NCI-H187 (cell line): ENCODE measurements at regions not wholly inside any gene's neighbourhood (a gene's known extent, or its start where the extent isn't known, plus 50 kb on each side); places are given as distances from the start of the nearest gene placed in this dataset.
"Not testable (repeated sequence)": the region's sequence is repeated elsewhere in the genome, so short reads cannot be mapped to it uniquely, and the experiment has no call there.

Experiments used
- DNase-seq, 2 experiments: peaks; one replicate each; lab custom pipeline; 2025; lab: John Stamatoyannopoulos, UW

DNA sequence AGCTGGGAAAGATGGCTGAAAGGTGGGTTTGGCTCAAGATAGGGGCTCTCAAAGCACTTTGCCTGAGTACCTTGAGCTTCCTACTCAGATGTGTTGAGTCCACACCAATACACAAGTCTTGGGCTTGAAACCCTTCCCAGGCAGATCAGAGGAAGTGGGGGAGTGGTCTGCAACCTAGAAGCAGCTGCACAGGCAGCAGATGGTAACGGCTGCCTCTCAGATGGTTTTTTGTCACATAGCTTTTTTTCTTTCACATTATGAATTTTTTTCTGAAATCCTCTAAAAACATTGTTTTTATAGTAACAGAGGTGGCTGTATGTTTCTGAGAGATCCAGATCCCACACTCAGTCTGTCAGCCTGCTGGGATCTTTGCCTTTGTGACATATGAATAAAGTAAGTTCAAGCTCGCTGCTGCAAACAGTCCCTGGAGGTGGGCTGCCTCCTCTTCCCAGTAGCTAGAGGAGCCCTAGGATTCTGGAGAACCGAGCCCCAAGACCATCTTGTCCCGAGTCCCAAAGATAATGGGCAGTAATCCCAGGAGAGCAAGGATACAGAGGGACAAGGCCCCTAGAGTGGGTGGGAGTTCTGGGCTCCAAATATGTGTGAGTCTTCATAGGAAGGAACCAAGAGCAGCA, 97.1 kb upstream of the TOP1 start:
- DNase-seq: no peak

DNA sequence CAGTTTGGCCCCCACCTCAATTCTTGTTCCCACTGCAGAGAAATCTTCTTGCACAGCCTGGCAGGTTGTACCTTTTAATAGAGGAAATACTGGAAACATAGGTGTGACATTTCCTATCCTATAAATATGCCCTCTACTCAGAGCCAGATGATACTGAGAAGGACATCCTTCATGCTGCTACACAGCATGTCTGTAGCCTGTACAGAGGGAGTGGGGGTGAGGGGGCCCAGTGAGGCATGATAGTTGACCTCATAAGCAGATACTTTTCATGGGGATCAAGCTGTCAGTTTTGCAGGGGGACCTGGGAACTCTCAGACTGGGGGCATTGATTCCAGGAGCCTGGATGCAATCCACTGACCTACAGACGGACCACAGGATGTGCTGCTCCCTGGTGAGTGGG, 96.2 kb upstream of the TOP1 start:
- DNase-seq: no peak

DNA sequence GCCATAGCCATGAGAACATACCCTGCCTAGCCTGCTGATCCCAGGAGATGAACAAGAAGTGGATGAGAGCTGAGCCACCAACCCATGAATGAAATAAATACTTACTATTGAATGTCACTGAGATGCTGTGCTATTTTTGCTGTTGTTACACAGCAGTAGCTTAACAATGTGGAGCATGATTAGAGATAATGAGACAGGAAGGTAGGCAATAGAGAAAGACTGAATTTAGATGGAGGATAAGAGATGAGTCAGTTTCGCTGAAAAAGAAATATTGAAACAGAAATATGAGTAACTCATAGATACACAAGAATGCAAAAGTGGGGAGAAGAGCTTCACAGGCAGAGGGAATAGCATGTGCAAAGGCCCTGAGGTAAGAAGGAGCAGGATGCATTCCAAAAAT, 94.9 kb upstream of the TOP1 start:
- no peak for DNase-seq

DNA sequence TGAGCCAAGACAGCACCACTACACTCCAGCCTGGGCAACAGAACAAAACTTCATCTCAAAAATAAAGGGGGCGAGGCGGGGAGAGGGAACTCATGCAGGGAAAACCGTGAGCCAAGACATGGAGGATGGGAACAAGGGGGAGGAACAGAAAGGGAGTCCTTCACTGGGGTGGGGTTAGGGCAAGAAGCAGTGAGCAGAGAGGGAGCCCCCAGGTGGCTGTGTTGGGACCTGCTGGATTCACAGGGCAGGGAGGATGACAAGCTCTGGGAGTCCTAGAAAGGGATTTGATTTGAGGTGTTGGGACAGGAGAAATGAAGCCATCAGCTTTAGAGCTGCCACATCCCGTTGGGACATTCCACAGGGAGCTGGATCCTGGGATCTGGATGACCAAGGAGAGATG, 90.6 kb upstream of the TOP1 start:
- DNase-seq: no peak

DNA sequence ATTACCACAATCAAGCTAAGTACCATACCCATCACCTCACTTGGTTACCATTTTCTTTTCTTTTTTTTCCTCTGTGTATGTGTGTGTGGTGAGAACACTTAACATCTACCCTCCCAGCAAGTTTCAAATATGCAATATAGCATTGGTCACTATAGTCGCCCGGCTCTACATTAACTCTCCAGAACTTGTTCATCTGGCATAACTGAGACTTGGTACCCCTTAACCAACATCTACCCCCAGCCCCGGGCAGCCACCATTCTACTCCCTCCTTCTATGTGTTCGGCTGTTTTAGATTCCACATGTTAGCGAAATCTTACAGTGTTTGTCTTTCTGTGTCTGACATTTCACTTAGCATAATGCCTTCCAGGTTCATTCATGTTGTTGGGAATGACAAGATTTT, 89.0 kb upstream of the TOP1 start:
- no peak for DNase-seq

DNA sequence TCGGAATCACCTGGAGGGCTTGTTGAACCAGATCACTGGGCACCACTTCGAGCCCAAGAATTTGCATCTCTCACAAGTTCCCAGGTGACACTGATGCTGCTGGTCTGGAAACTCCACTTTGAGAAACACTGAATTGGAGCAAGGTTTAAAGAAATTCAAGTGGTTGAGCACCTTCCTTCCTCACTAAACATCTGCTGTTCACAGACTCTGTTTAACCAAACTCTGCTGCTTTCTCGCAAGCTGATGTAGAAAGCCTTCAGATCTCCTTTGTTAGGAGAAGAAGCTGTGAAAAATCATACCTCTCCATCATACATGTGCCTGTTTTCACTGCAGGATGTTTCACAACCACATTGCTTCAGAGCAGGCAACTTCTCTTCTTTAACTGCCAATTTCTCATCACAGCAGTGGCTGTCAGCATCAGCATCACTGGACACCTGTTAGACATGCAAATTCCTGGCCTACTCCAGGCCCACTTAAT, 87.5 kb upstream of the TOP1 start:
- no peak for DNase-seq

DNA sequence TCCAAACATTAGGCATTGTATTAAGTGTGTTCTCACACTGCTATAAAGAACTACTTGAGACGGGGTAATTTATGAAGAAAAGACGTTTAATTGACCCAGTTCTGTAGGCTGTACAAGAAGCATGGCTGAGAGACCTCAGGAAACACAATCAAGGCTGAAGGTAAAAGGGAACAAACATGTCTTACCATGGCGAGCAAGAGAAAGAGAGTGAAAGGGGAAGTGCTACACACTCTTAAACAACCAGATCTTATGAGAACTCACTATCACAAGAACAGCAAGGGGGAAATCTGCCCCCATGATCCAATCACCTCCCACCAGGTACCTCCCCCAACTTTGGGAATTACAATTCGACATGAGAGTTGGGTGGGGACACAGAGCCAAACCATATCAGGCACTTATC, 86.6 kb upstream of the TOP1 start:
- DNase-seq: no peak

DNA sequence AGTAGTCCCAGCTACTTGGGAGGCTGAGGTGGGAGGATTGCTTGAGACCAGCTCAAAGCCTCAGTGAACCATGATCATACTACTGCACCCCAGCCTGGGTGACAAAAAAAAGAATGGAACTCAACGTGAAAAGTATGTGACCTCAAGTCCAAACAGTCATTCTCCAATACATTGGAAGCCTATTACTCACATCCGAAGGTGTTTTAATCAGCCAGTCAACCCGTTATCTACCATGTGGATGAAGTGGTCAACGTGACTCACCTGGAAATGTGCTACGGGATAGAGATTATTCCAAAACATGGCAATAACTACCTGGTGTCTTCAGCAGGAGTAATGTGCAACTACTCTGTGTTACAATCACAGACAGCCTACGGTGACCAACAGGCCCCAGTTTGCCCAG, 85.8 kb upstream of the TOP1 start:
- DNase-seq: no peak

DNA sequence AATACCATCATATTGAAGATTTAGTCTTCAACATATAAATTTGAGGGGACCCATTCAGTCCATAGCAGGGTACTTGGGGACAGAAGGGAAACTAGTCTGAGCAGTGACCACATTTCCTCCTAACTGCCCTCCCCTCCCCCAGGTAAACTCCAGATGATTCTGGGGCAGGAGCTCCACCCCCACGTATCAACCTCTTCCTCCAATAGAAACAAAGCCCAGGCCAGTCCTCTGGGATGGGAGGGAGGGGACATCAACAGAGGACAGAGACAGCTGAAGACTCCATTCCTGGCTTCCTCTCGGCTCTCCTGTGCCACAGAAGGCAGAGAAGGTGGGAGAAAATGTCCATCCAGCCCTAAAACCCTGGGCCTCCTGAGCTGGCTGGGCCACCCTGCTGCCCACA, 85.0 kb upstream of the TOP1 start:
- no peak for DNase-seq

DNA sequence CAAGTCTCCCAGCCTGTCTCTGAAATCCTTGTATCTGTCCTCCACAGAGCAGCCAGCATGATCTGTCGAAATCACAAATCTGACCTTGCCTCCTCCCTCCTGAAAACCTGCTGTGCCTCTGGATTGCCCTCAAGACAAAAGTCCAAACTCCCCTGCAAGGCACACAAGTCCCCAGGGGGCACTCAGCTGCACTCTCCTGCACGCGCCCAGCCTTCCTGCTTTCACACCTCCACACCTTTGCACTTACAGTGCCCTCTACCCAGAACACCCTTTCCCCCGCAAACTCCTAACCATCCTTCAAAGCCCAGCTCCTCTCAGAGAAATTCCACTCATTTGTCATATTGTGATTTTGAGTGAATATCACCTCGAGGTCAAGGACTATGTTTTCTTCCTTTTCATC, 83.4 kb upstream of the TOP1 start:
- no peak for DNase-seq

DNA sequence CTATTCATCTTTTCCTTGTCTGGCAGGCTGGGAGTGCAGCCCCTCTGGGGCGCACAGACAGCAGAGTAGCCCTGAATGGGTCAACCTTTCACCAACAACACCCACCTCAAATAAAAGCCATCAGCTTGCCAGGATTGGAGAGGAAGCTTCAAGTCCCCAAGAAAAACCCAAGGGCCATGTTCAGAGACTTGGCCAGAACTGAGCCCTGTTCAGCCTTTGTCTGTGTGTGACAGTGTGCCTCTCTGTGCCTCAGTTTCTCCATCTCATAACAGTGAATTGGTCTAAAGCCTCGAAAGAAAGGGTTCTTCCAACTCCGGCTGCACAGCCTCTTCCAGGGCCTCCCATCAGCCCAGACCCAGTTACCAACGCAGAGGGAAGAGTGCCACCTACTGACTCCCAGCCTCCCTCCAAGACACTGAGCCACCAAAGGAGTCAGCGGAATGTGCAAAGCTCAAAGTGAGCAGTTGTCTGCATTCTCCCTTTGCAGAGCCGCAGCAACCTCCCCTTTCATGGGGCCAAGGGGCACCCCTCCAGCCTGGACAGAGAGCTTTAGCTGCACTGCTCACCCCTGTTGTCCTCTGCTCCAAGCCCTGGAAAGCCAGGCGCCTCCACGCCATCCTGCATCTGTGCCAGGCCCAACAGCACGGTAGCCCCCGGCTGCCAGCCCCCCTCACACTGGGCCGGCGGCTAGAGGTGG, 82.7 kb upstream of the TOP1 start:
- DNase-seq: peak in 1 of 2 experiments; percentile 33

DNA sequence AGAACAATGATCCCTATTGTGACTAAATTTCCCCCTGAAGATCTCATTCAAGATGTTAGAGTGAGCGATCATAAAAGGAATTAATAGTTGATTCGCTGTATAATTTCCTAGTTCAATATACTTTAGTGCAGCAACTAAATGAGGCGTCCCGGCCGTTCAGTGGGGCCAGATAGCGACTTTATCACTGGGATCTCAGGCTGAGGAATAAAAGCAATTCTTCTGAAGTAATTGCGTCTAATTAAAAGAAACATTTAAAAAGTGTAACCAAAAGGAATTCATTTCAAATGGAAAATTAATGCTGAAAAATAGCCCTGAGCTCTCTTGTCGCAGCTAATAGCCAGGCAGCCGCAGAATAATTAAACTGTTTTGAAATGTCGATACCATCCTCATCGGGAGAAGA, 82.2 kb upstream of the TOP1 start:
- DNase-seq: no peak

DNA sequence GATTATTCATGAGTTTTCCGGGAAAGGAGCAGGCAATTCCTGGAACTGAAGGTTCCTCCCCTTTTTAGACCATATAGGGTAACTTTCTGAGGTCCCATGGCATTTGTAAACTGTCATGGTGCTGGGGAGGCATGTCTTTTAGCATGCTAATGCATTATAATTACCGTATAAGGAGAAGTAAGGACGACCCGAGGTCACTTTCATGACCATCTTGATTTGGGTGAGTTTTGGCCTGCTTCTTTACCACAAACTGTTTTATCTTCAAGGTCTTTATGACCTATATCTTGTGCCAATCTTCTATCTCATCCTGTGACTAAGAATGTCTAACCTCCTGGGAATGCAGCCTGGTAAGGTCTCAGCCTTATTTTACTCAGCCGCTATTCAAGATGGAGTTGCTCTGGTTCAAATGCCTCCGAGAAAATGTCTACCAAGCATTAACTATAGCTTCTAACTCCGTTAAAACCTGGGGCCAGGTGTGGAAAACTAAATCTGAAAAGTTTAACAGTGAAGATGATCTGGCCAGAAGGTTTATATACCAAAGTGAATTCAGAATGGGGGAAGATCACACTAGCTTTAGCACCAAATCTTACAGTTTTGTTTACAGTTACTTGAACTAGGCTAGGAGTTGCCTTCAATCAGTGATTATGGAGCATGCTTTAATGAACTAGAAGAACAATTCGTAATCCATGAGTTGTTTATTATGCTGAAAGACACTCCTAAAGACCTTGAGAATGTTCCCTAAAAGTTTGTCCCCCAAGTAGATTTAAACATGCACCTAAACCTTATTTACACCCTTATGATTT, 80.0 kb upstream of the TOP1 start:
- no peak for DNase-seq

DNA sequence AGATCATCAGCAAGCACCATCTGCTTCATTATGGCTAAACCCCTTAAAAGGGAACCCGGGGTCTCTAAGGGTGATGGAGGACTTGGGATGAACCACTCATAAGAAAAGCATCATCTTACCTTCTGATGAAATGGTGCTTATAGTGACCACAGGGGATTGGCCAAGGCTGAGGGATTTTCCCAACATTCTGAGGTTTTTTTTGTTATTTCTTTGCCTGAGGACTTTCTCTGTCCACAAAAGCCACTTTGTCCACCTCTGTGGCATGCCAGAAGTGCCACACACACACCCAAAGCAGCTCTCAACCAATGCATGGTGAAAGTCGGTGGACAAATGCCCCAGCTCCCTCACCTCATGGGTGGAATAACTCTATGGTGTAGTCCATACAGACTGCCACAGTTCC, 79.3 kb upstream of the TOP1 start:
- DNase-seq: no peak

DNA sequence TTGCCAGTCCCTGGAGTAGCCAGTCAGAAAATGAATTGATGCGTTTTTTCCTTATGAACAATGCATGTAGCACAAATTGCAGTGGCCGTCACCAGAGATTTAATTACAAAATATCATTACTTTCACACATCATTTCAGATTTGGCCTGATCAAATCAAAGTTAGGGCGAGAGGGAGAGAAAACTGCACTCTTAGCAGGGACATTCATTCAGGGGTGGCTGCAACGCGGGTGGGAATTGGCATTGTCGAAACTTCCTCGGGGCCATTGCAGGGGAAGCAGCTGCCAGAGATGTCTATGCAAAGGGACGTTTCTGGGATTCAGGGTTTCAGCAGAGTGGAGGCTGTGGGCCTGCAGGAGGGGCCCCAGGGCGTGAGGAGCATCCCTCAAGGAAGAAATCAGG, 76.5 kb upstream of the TOP1 start:
- DNase-seq: no peak

DNA sequence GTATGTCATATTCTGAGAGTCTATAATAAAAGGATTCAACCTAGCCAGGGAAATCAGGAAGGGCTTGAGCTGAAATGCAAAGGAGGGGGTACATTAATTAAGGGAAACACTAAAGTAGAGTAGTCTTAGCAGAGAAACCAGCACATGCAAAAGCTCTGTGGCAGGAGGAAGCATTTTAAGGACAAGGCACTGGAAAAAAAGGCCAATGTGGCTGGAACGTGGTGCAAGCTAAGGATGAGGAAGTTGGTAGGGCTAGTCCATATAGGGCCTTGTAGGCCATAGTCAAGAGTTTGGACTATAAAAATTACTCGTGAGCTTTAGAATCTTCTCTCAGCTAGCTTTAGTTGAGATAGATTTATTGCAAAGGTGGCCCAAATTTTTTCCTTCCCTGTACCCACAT, 75.2 kb upstream of the TOP1 start:
- DNase-seq: no peak

DNA sequence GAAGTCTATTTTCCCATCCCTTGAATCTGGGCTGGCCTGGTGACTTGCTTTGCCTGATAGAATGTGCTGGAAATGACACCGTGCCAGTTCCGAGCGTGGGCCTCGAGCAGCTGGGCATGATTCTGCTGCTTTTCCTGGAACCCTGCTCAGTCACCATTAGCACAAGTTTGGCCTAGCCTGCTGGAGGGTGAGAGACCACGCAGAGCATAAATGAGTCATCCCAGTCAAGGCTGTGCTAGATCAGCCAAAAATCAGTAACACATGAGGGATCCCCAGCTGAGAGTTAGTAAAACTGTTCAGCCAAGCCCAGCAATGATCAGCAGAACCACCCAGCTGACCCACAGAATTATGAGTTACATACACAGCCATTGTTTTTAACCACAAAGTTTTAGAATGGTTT, 74.8 kb upstream of the TOP1 start:
- DNase-seq: no peak

DNA sequence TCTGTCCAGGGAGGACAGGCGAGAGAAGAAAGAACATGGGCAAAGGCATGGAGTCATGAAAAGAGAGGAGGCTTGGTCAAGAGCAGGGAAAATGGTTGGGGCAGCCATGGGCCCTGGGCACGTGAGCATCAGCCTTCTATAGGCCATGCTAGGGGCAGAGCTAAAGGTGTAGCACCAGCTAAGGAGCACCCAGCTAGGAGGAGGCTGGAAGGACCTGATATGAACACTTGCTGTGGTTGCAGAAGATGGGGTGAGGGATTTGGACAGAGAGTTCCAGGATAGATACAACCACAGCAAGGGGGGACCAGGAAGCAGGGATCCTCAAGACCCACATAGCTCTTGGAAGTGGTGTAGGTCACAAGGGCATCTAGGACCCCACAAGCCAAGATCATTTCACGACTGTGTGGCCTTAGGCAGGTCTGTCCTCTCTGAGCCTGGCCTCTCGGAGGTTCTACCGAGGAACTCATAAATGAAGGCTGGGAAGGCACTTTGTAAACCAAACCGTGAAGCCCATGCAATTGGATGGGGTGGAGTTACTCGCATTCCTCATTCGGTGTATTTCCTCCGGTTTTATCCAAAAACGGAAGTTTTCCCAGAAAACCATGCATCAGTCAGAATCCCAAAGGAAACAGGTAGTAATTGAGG, 74.0 kb upstream of the TOP1 start:
- no peak for DNase-seq

DNA sequence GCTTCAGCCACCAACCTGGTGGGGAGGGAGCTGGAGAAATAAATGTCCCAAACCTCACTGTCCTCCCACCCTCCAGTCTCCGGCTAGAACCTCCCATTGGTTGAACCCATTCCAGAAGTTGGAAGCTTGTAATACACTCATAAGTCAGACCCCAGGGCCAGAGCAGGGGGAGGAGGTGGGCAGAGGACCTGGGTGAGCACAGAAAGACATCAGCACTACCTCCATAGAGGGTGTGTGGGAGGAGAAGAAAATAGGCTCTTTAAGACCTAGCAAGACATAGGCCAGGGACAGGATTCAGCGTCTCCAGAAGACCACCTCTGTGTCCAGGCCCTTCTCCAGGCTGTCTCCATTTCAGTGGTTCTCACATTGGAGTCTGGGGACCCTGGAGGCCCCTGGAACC, 73.3 kb upstream of the TOP1 start:
- DNase-seq: no peak

DNA sequence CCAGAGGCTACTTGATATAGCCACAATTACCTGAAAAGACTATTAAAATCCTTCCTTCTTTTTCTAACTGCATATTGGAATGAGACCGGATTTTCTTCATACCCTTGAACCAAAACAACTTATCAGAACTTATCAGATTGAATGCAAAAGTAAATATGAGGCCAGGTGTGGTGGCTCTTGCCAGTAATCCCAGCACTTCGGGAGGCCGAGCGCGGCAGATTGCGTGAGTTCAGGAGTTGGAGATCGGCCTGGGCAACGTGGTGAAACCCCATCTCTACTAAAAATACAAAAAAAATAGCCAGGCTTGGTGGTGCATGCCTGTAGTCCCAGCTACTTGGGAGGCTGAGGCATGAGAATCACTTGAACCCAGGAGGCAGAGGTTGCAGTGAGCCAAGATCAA, 72.8 kb upstream of the TOP1 start:
- not testable (repeated sequence) for DNase-seq

DNA sequence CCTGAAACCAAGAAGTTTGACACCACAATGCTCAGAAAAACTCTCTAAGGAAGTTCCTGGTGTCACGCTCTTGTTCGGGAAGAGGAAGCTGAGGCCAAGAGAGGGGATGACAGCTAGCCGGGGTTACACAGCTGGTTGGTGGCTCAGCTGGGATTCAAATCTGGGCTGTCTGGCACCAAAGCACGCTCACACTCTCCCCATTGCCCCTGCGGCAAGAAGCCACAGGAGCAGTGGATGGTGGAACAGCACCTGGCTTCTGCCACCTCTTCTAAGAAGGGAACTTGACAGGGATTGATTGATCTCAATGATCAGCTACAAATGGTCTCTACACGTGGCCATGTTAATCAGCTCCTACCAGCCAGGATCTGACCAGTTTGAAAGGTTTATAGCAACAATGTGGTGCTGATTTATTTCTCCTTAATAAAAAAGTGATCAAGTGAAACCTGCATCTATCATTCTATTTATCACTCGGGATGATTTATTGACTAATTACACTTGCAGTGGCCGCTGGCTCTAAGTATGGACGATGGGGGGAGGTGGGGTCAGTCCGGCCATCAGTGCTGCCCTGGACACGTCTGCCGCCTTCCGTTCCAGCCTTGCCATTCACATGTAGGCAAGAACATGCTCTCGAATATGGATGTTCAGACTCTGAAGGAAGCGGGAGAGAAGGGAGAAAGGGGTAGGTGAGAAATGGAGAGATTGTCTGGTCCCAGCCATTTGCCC, 71.9 kb upstream of the TOP1 start:
- no peak for DNase-seq

DNA sequence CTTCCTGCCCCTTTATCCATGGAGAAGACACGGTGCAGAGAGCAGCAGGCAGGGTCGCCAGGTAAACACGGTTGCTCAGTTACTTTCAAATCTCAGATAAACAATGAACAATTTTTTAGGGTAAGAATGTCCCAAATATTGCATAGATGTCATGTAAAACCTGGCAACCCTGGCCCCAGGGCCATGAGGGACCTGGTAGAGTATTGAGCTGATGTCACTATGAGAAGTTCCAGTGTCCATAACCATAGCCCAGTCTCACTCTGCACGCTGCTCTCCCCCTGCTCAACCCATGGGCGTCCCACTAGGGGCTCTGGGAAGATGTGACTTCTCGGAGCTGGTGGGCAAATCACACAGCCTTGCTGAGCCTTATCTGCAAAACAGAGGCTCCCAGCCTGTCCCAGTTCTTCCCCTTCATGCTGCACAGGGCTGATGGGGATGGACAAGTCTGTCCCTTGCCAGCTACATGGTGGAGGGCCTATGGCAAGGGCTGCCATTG, 71.3 kb upstream of the TOP1 start:
- DNase-seq: no peak
